ENCODE measurements at regions not wholly inside any gene's neighbourhood (a gene's known extent, or its start where the extent isn't known, plus 50 kb on each side); places are given as distances from the start of the nearest gene placed in this dataset.

GRCh38 chr10:42972946-42973345 is 103.9 kb upstream of the RET start:
- Mint-ChIP-seq H3K27me3 (no peaks in the 10 kb centered on the region), H3K36me3 (no peaks in the 10 kb centered on the region), H3K9me3 (peaks cover 0 to 2% (median 0%) of the 10 kb centered on the region in 7 donors), H3K4me3 (no peak overlapping the region), H3K27ac (no peak overlapping the region), H3K4me1 (no peaks in the 10 kb centered on the region)
- Histone ChIP-seq H3K27ac (ENCODE audit: insufficient read depth, low read length, poor library complexity, severe bottlenecking) (no peak overlapping the region), H3K36me3 (ENCODE audit: control insufficient read depth, insufficient read depth, low read length) (no peaks in the 10 kb centered on the region), H3K9me3 (ENCODE audit: control insufficient read depth in 2 of 2, low read length in 2 of 2) (no peaks in the 10 kb centered on the region), H3K4me1 (ENCODE audit: control insufficient read depth, insufficient read depth, low read length, poor library complexity, severe bottlenecking) (no peaks in the 10 kb centered on the region), H3K4me3 (ENCODE audit: low read depth, low read length) (no peak overlapping the region), H3K27me3 (ENCODE audit: control insufficient read depth, insufficient read depth, low read length) (no peaks in the 10 kb centered on the region)
- ATAC-seq (ENCODE audit: low read depth in 2 of 2) (no peak), DNase-seq (no peak)

GRCh38 chr10:42973411-42973810 is 103.5 kb upstream of the RET start:
- ATAC-seq (ENCODE audit: low read depth in 2 of 2) (no peak), DNase-seq (no peak)
- peaks cover 0 to 2% (median 0%) of the 10 kb centered on the region in 7 donors for H3K9me3 Mint-ChIP-seq
- no peaks in the 10 kb centered on the region for H3K4me1 Mint-ChIP-seq
- Histone ChIP-seq H3K4me1 (ENCODE audit: control insufficient read depth, insufficient read depth, low read length, poor library complexity, severe bottlenecking) (no peaks in the 10 kb centered on the region), H3K36me3 (ENCODE audit: control insufficient read depth, insufficient read depth, low read length) (no peaks in the 10 kb centered on the region), H3K4me3 (ENCODE audit: low read depth, low read length) (no peak overlapping the region), H3K9me3 (ENCODE audit: control insufficient read depth in 2 of 2, low read length in 2 of 2) (no peaks in the 10 kb centered on the region), H3K27ac (ENCODE audit: insufficient read depth, low read length, poor library complexity, severe bottlenecking) (no peak overlapping the region), H3K27me3 (ENCODE audit: control insufficient read depth, insufficient read depth, low read length) (no peaks in the 10 kb centered on the region)
- H3K27ac Mint-ChIP-seq = peak overlapping the region in 1 of 3 donors; percentile 8
- H3K36me3 Mint-ChIP-seq = no peaks in the 10 kb centered on the region
- H3K4me3 Mint-ChIP-seq = no peak overlapping the region
- no peaks in the 10 kb centered on the region for H3K27me3 Mint-ChIP-seq

- H3K27ac Mint-ChIP-seq = no peak overlapping the region
These were observed 102.8 kb upstream of the RET start for GRCh38 chr10:42973870-42974692.

GRCh38 chr10:42974693-42975002 is 102.2 kb upstream of the RET start:
- Mint-ChIP-seq H3K36me3 (no peaks in the 10 kb centered on the region), H3K27ac (no peak overlapping the region), H3K4me1 (no peaks in the 10 kb centered on the region), H3K9me3 (peaks cover 0 to 2% (median 0%) of the 10 kb centered on the region in 7 donors), H3K27me3 (no peaks in the 10 kb centered on the region), H3K4me3 (no peak overlapping the region)
- ATAC-seq (ENCODE audit: low read depth in 2 of 2) (no peak), DNase-seq (no peak)
- no peaks in the 10 kb centered on the region for H3K4me1 ChIP-seq (ENCODE audit: control insufficient read depth, insufficient read depth, low read length, poor library complexity, severe bottlenecking)
- no peaks in the 10 kb centered on the region for H3K36me3 ChIP-seq (ENCODE audit: control insufficient read depth, insufficient read depth, low read length)
- no peak overlapping the region for H3K4me3 ChIP-seq (ENCODE audit: low read depth, low read length)
- no peaks in the 10 kb centered on the region for H3K27me3 ChIP-seq (ENCODE audit: control insufficient read depth, insufficient read depth, low read length)
- H3K9me3 ChIP-seq (ENCODE audit: control insufficient read depth in 2 of 2, low read length in 2 of 2) = no peaks in the 10 kb centered on the region
- no peak overlapping the region for H3K27ac ChIP-seq (ENCODE audit: insufficient read depth, low read length, poor library complexity, severe bottlenecking)

More at GRCh38 chr10:42973870-42974692, 102.8 kb upstream of the RET start:
- H3K36me3 ChIP-seq (ENCODE audit: control insufficient read depth, insufficient read depth, low read length) = no peaks in the 10 kb centered on the region
- no peak overlapping the region for H3K27ac ChIP-seq (ENCODE audit: insufficient read depth, low read length, poor library complexity, severe bottlenecking)
- no peak for DNase-seq
- no peaks in the 10 kb centered on the region for H3K4me1 ChIP-seq (ENCODE audit: control insufficient read depth, insufficient read depth, low read length, poor library complexity, severe bottlenecking)
- no peak overlapping the region for H3K4me3 ChIP-seq (ENCODE audit: low read depth, low read length)
- no peak for ATAC-seq (ENCODE audit: low read depth in 2 of 2)
- Mint-ChIP-seq H3K27me3 (no peaks in the 10 kb centered on the region), H3K9me3 (peaks cover 0 to 2% (median 0%) of the 10 kb centered on the region in 7 donors), H3K36me3 (no peaks in the 10 kb centered on the region), H3K4me3 (no peak overlapping the region), H3K4me1 (no peaks in the 10 kb centered on the region)
- H3K9me3 ChIP-seq (ENCODE audit: control insufficient read depth in 2 of 2, low read length in 2 of 2) = no peaks in the 10 kb centered on the region
- H3K27me3 ChIP-seq (ENCODE audit: control insufficient read depth, insufficient read depth, low read length) = no peaks in the 10 kb centered on the region

- no peak for ATAC-seq (ENCODE audit: low read depth in 2 of 2)
These were observed 101.8 kb upstream of the RET start for GRCh38 chr10:42975005-42975493.

GRCh38 chr10:42975558-42976340 is 101.1 kb upstream of the RET start:
- no peak overlapping the region for H3K4me3 Mint-ChIP-seq

More at GRCh38 chr10:42975005-42975493, 101.8 kb upstream of the RET start:
- Mint-ChIP-seq H3K9me3 (peaks cover 0 to 2% (median 0%) of the 10 kb centered on the region in 7 donors), H3K4me1 (no peaks in the 10 kb centered on the region), H3K36me3 (no peaks in the 10 kb centered on the region), H3K27me3 (no peaks in the 10 kb centered on the region), H3K27ac (no peak overlapping the region), H3K4me3 (no peak overlapping the region)
- H3K36me3 ChIP-seq (ENCODE audit: control insufficient read depth, insufficient read depth, low read length) = no peaks in the 10 kb centered on the region
- DNase-seq = no peak
- H3K27me3 ChIP-seq (ENCODE audit: control insufficient read depth, insufficient read depth, low read length) = no peaks in the 10 kb centered on the region
- no peaks in the 10 kb centered on the region for H3K4me1 ChIP-seq (ENCODE audit: control insufficient read depth, insufficient read depth, low read length, poor library complexity, severe bottlenecking)
- H3K9me3 ChIP-seq (ENCODE audit: control insufficient read depth in 2 of 2, low read length in 2 of 2) = no peaks in the 10 kb centered on the region
- no peak overlapping the region for H3K27ac ChIP-seq (ENCODE audit: insufficient read depth, low read length, poor library complexity, severe bottlenecking)
- no peak overlapping the region for H3K4me3 ChIP-seq (ENCODE audit: low read depth, low read length)

GRCh38 chr10:42976351-42977031 is 100.4 kb upstream of the RET start:
- H3K27me3 Mint-ChIP-seq = no peaks in the 10 kb centered on the region

More at GRCh38 chr10:42975558-42976340, 101.1 kb upstream of the RET start:
- Histone ChIP-seq H3K27ac (ENCODE audit: insufficient read depth, low read length, poor library complexity, severe bottlenecking) (no peak overlapping the region), H3K9me3 (ENCODE audit: control insufficient read depth in 2 of 2, low read length in 2 of 2) (no peaks in the 10 kb centered on the region), H3K4me3 (ENCODE audit: low read depth, low read length) (no peak overlapping the region), H3K4me1 (ENCODE audit: control insufficient read depth, insufficient read depth, low read length, poor library complexity, severe bottlenecking) (no peaks in the 10 kb centered on the region), H3K27me3 (ENCODE audit: control insufficient read depth, insufficient read depth, low read length) (no peaks in the 10 kb centered on the region), H3K36me3 (ENCODE audit: control insufficient read depth, insufficient read depth, low read length) (no peaks in the 10 kb centered on the region)
- ATAC-seq (ENCODE audit: low read depth in 2 of 2) = no peak
- H3K4me1 Mint-ChIP-seq = no peaks in the 10 kb centered on the region
- no peaks in the 10 kb centered on the region for H3K27me3 Mint-ChIP-seq
- no peaks in the 10 kb centered on the region for H3K36me3 Mint-ChIP-seq
- DNase-seq = no peak
- peaks cover 0 to 2% (median 0%) of the 10 kb centered on the region in 7 donors for H3K9me3 Mint-ChIP-seq
- peak overlapping the region in 1 of 3 donors; percentile 15 for H3K27ac Mint-ChIP-seq

More at GRCh38 chr10:42976351-42977031, 100.4 kb upstream of the RET start:
- no peak overlapping the region for H3K4me3 Mint-ChIP-seq
- no peaks in the 10 kb centered on the region for H3K36me3 ChIP-seq (ENCODE audit: control insufficient read depth, insufficient read depth, low read length)
- no peak overlapping the region for H3K27ac ChIP-seq (ENCODE audit: insufficient read depth, low read length, poor library complexity, severe bottlenecking)
- no peaks in the 10 kb centered on the region for H3K27me3 ChIP-seq (ENCODE audit: control insufficient read depth, insufficient read depth, low read length)
- no peaks in the 10 kb centered on the region for H3K36me3 Mint-ChIP-seq
- peaks cover 0 to 2% (median 0%) of the 10 kb centered on the region in 7 donors for H3K9me3 Mint-ChIP-seq
- no peaks in the 10 kb centered on the region for H3K4me1 Mint-ChIP-seq
- DNase-seq (no peak), ATAC-seq (ENCODE audit: low read depth in 2 of 2) (no peak)
- no peak overlapping the region for H3K27ac Mint-ChIP-seq
- no peaks in the 10 kb centered on the region for H3K4me1 ChIP-seq (ENCODE audit: control insufficient read depth, insufficient read depth, low read length, poor library complexity, severe bottlenecking)
- H3K4me3 ChIP-seq (ENCODE audit: low read depth, low read length) = no peak overlapping the region
- no peaks in the 10 kb centered on the region for H3K9me3 ChIP-seq (ENCODE audit: control insufficient read depth in 2 of 2, low read length in 2 of 2)

Measured in CD4-positive, CD25-positive, alpha-beta regulatory T cell (primary cell).